SK-MEL-5 (cell line): ENCODE measurements at regions not wholly inside any gene's neighbourhood (a gene's known extent, or its start where the extent isn't known, plus 50 kb on each side); places are given as distances from the start of the nearest gene placed in this dataset.
"Not testable (repeated sequence)": the region's sequence is repeated elsewhere in the genome, so short reads cannot be mapped to it uniquely, and the experiment has no call there.

Experiments
- DNase-seq: peaks from one replicate; pipeline ENCODE4 v3.0.0-alpha.2; 2016; ENCODE audit warnings: low read depth, low spot score
- in situ Hi-C: cut with HindIII; loops from 2 replicates; pipeline ENCODE4 v1.10.0; 2016; ENCODE audit warnings: low sequenced_read_pairs, high pct_unique_total_duplicates, low pct_unique_long_range_greater_than_20kb

DNA sequence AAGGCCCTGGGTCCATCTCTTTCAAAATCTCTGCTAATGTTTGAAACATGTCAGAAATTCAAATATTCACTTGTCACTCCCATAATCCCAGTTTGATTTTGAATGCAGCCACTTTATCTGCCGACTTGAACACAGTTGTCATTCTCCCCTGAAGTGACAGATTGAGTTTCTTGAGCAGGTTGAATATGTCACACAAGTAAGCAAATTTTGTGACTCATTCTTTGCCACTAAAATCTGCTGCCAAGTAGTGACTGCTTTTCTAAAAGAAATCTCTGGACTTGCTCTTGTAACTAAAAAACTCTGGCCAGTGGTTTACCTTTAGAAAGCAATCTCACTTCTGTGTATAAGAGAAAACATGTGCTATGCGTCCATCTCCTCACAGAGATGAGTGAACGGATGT lies 357.1 kb downstream of the LMO7 start:
- in situ Hi-C loops = no loop called here
- DNase-seq = no peak

DNA sequence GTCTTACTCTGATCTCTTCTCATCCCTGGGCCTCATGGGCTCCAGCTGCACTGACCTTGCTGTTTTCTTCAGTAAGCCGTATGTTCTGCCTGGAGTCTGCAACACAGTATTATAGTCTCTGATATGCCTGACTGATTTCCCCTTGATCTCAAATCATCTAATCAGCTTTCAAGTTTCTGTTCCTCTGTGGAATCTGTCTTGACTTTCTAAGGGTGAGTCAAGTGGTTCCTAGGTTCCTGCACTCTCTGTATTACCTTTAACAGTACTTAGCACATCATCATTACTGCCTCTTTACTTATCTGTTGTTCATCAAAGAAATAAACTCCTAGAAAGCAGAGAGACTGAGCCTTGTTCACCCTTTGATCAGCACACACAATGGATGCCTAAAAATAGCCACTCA lies 350.7 kb downstream of the LMO7 start:
- in situ Hi-C loops = no loop called here

DNA sequence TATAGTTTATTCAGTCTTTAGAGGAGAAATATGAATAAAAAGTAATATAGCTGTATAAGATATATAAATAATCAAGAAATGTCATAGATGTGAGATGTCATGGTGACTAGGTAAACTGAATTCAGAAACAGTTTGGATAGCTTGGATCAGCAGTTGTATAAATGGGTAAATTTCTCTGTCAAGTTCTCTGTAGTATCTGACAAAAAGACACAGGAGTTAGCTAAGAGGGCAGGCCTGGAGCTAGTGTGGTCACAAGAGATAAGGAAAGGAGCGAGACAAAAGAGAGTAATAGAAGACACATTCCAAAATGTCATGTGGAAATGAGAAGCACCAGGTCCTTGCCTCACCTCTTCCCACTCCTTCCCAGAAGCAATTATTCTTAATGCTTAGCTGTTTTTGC lies 349.0 kb downstream of the LMO7 start:
- no peak for DNase-seq
- in situ Hi-C loops = no loop called here

More for the DNA sequence above, 350.7 kb downstream of the LMO7 start:
- no peak for DNase-seq

DNA sequence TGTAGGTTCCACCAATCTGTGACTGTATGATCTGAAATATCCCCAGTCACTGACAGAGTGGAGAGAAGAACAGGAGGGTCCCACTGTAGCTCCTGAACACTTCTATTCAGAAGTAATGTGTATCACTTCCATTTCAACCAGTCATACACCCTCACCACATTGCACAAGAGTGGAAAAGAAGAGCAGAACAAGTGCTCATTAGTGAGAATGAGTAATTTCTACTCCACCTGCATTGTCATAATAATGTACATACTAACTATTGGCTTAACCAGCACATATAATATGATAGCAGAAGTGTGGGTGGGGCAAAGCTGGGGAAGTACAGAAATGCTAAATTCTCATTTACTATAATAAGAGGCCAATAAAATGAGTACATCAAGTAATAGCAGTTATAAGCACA lies 342.7 kb downstream of the LMO7 start:
- in situ Hi-C loops = no loop called here
- no peak for DNase-seq

DNA sequence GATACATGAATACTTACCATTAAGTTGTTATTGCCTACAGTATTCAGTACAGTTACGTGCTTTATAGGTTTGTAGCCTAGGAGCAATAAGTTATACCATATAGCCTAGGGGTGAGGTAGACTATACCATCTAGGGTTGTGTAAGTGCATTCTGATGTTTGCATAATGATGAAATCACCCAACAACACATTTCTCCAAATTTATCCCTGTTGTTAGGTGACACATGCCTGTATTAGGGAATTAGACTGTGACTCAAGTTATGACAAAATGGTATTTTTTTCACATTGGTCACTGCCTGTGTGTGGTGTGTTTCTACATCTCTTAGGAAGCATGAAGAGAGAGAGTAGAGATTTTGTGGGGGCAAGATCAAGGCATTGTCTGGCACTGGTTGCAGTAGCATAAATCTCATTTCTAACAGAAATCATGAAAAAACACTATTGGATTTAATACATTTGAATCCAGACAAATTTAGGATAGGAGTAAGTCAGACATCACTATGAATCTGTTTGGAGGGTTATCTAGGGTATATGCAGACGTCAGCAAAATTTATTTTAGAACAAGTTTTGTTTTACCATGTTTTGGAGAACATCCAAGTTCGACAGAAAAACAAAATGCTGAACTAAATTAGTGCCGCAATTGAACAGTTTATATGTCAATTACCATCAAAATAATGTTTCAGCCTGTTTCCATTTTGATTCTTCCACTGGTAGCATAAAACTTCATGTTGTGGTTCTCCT lies 332.1 kb downstream of the LMO7 start:
- in situ Hi-C loops = no loop called here
- no peak for DNase-seq

DNA sequence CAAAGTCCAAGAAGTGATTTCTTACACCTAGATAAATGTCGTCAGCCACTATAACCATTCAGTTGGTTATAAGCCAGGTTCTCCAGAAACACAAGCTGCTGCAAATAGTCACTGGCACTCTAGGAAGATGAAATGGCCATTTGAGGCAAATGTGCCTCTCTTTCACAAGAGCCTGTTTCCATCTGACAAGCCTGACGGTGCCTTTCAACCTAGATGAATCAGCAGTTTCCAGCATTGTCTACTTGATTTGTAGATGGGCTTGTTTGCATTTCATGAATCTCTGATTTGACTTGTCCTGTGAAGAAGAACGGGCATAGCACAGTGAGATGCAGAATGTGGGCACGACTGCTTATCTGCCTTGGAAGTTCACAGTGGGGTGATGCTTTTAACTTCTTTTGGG lies 327.2 kb downstream of the LMO7 start:
- DNase-seq = no peak
- in situ Hi-C loops = no loop called here

DNA sequence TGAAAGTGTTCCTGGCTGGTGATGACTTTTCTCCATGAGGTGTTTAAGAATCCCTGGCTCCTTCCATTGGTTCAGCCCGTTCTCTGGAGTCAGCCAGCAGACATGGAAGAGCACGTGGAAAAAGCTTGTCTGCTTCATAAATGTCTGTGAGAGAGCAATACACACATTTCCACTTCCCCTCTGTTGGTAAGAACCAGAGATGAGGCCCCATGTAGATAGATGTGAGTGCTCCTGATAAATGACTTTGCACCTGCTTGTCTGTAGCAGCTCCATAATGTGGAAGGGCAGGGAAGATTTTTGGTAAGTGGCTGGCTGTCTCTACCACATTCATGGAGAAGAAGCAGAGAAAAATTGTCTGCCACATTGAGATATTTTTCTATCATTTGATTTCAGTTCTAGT lies 325.8 kb downstream of the LMO7 start:
- DNase-seq = no peak
- in situ Hi-C loops = no loop called here

DNA sequence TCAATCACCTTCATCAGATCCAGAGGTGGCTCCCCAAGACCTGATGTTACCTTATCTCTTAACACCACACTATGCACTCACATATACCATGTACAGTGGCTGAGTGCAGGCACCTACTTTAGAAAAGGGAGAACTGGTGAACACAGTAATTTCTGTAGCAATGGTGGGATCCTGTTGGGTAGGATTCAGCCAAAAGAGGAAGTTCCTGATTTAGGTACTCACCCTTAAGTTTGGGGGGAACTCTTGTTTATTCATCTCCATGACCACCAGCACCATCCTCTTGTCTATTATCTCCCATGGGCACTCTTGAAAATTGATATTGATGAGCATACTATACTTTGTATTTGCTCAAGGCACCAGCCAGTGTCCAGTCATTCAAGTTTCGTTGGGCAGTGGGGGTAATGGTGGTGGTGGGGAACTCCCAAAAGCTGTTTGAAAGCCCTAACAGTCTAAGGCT lies 324.4 kb downstream of the LMO7 start:
- in situ Hi-C loops = no loop called here
- DNase-seq = no peak

DNA sequence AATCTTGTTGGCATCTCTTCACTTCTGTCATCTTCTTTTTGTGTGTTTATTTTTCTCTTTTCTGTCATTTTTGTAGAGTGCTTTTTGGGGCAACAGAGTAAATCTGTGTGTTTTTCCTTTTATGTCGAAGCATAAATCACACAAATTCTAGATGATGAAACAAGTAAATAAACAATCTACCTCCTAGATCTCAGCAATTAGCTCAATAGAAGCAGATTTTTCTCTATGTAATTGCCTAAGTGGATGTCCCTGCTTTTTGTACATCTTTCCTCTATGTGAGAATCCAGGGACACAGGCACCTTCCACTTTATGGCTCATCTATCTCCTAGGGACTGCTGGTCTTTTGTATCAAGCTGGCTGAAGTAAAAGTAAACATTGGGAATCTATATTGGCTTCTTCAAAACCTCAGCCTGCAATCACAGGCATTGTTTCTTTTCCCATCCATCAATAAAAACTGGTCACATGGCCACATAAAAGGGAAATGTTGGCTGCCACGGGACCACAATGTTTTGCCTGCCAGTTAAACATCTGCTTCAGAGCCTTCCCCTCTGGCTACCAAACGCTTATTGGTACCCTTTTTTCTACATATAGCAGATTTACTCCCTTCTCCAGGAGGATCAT lies 323.8 kb downstream of the LMO7 start:
- in situ Hi-C loops = no loop called here
- no peak for DNase-seq

DNA sequence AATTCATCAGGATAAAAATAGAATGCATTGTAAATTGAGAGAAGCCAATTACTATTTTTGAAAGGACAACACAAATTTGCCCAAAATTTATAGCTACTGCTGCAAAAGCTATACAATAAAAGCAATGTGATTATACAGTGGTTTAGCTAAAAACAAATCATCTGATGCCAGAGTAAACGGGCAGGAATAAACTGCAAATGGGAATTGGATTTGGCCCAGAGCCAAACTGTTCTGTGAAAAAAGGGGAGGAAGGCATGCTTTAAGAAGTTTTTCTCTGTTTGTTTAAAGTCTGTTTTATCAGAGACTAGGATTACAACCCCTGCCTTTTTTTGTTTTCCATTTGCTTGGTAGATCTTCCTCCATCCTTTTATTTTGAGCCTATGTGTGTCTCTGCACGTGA lies 317.5 kb downstream of the LMO7 start:
- in situ Hi-C loops = not testable (repeated sequence)

DNA sequence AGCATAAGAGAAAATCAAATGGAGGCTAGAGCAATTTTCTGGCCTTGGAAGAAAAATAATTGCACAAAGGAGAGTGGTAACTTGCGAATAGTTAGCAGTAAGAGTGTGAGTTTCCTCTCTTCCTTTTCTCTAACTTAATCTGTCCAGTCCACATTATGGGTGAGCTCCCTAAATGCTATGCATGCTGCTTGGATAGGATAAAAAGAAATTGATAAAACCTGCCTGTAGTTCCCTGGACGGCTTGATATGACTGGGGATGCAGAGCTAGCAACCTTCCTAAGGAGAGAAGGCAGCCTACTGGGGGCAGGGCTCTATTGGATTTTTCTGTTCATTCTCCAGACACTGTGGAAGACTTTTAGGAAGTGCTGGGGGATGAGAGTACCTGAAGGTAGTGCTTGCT lies 311.3 kb downstream of the LMO7 start:
- DNase-seq = no peak
- in situ Hi-C loops = no loop called here

More for the DNA sequence above, 317.5 kb downstream of the LMO7 start:
- not testable (repeated sequence) for DNase-seq

DNA sequence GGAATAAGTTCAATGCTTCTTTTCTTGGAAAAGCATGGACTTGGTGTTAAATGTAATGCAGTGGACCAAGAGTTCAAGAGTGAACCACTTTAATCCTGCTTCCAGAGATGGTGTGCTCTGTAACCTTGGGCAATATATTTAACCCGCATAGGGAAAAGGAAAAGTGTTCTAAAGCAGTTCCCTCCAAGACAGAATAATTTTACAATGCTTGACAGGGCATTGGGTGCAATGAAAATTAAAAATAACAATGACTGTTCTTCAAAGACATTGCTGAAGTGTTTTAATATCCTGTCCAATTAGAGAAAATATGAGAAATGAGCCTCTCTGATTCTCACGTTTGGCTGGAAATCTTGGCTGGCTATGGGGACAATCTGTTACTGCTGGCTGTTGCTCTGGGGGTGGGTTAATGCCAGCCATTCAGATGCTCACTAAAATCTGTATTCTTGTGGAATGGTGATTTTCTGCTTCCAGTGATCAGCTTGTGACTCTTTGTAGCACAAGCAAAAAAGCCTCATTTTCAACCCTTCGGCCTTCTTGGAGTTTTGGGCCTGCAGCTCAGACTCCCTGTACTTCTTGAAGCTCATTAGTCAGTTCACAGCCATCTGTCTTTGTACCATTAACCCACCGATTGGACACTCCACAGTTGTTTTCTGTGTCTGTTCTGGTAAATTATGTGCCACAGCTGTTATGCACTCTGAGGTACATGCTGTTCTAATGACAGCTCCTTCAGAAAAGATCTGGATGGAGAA lies 310.6 kb downstream of the LMO7 start:
- DNase-seq = no peak

DNA sequence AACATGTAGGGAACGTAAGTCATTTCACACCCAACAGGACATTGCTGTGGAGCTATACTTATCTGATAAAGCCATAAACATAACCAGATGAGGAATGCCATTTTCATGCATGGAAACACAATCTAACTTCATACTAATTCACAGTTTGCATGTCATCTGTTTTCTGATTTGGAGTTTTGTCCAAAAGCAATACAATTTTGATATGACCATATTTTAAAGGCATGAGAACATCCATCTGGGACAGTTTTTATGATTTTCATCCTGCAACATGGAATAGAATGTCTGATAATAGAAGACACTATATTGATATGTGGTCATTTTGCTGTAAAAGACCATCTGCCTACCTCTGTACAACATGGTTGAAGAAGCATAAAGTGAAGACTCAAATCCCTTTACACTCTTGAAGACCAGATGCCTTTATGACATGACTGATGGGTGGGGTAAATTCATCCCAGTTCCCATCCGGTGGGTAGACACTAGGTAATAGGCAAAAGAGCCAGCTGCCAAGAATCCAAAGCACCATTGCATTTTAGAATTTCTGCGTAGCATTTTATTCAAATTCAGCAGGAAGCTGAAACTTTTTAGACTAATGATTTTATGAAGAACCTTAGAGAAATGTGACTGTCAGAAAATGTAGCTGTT lies 309.8 kb downstream of the LMO7 start:
- no peak for DNase-seq

More for the DNA sequence above, 310.6 kb downstream of the LMO7 start:
- in situ Hi-C loops = no loop called here

DNA sequence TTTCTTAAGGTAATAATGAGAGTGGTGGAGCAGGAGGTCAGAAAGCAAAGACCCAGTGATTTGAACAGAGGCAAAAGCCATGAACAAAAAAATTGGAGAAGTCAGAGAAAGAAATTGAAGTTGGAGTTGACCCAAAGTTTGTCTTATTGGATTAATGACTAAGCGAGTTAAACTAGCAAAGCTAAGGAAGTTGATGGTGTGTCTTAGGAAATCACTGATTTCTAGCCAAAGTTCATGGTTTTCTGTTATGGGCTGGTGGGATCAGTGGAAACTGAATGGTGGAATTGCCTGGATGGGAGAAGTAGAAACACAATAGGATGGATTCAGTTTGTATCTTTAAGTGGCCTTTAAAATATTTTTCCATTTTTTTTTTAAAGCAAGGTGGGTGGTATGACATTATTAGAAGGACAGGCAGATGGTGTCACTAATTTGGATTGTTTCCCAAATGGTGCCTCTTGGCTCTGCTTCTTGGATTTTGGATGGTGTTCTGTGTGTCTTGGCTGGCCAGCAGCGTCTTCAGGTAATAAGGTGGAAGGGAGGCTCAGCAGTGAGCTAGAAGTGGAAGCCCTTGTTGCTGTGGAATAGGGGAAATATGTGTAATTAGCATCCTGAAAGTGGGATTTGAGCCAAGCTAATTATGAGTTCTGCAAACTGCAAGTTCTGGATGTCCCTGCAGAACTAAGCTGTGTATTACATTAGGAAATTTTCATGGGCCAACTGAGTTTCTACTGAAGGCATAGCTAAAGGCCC lies 302.9 kb downstream of the LMO7 start:
- in situ Hi-C loops = no loop called here
- no peak for DNase-seq

More for the DNA sequence above, 309.8 kb downstream of the LMO7 start:
- in situ Hi-C loops = no loop called here

DNA sequence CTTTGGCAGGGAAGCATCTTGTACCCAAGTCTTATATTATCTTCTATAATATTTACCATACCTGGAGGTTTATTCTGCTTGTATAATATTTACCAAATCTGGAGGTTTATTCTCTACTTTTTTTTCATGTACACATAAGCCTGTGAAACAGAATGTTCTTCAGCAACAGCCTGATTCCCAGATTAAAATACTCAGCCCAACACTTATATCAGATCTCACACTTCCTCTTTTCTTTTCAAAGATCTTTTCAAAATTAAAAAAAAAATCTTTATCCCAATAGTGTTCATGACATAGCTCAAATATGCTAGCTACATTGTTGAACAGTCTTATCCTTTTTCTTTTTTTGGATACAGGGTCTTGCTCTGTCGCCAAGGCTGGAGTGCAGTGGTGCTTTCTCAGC lies 300.7 kb downstream of the LMO7 start:
- in situ Hi-C loops = no loop called here
- DNase-seq = no peak

DNA sequence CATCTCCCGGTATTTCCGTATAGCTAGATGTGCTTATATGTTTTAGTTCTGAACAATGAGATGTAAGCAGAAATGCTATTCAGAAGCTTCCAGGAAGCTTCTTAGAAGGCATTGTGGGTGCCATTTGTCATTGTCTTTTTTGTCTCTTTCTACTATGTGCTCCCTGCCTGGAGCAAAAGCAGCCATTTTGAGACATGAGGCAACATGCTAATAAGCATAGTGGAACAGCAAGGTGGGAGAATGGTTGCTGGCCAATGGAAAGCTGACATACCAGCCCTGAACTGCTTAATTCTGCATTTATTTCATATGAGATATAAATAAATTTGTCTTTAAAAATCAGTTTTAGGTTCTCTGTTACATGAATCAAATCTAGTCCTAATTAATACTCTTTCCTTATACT lies 299.7 kb downstream of the LMO7 start:
- in situ Hi-C loops = no loop called here

DNA sequence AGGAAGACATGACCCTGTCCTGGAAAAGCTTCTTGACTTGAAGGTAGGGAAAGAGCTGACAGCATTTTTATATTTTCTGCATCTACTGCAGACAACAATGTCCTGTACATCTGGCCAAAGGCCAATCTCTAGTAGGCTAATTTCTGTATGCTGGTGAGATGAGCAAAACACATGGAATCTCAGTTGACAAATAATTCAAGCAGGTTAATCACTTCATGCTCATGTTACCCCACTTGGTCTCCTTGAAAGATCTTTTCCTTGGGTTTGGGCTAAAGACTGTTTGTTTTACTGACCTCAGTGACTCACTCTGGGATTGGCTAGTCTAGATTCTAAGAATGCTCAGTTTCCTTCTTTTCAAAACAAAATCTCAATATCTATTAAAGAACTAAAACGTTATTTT lies 298.8 kb downstream of the LMO7 start:
- no peak for DNase-seq
- in situ Hi-C loops = no loop called here

More for the DNA sequence above, 299.7 kb downstream of the LMO7 start:
- no peak for DNase-seq

DNA sequence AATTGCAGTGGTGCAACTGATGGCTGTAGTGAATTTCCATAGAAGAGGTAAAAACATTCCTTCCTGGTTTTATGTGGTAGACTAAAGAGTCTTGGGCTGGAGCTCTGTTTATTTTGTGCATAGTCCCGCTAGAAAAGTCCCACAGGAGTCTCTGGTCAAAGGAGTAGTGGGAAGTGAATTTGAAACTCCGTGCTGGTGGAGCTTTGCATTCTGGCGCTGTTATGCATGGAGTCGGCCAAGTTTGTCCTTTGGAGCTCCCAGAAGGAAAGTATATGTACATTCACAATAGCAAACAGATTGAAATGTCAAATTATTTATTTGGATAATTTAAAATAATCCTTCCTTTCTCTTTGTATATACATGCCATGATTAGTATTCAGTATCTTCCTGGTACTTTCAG lies 296.5 kb downstream of the LMO7 start:
- in situ Hi-C loops = no loop called here
- no peak for DNase-seq
